ENCODE measurements at regions not wholly inside any gene's neighbourhood (a gene's known extent, or its start where the extent isn't known, plus 50 kb on each side); places are given as distances from the start of the nearest gene placed in this dataset.

- H3K36me3 ChIP-seq, result no peaks in the 10 kb centered on the region
- 60 to 80% methylated on average over 1 of the region's 1 CpG for WGBS, 2 donors
- H3K4me1 ChIP-seq, result no peaks in the 10 kb centered on the region
- DNase-seq (ENCODE audit: low spot score in 2 of 2), result no peak
- no peaks in the 10 kb centered on the region for H3K9me3 ChIP-seq
- no peak for TF ChIP-seq EP300 (IDR thresholded peaks at IDR 0.05)
- TF ChIP-seq CTCF (IDR thresholded peaks at IDR 0.05), result no peak
- TF ChIP-seq POLR2A (IDR thresholded peaks at IDR 0.05), result no peak
- no peak overlapping the region for H3K27ac ChIP-seq
- H3K27me3 ChIP-seq, result no peaks in the 10 kb centered on the region
- H3K4me3 ChIP-seq, result no peak overlapping the region
These were observed 1920.9 kb upstream of the PCDH20 start for GRCh38 chr13:63336549-63336948.

- Histone ChIP-seq H3K9me3 (no peaks in the 10 kb centered on the region), H3K27ac (no peak overlapping the region), H3K27me3 (no peaks in the 10 kb centered on the region), H3K4me3 (no peak overlapping the region), H3K36me3 (no peaks in the 10 kb centered on the region), H3K4me1 (no peaks in the 10 kb centered on the region)
- no peak for TF ChIP-seq CTCF (IDR thresholded peaks at IDR 0.05)
- WGBS, 2 donors, result 36 to 72% methylated on average over 1 of the region's 1 CpG
- no peak for DNase-seq (ENCODE audit: low spot score in 2 of 2)
These were observed 1911.9 kb upstream of the PCDH20 start for GRCh38 chr13:63327584-63327983.

GRCh38 chr13:63323441-63323840 is 1907.8 kb upstream of the PCDH20 start:
- Histone ChIP-seq H3K36me3 (no peaks in the 10 kb centered on the region), H3K4me1 (no peaks in the 10 kb centered on the region), H3K9me3 (no peaks in the 10 kb centered on the region), H3K27ac (no peak overlapping the region), H3K27me3 (no peaks in the 10 kb centered on the region), H3K4me3 (no peak overlapping the region)
- 58 to 61% methylated on average over 2 of the region's 2 CpGs for WGBS, 2 donors
- TF ChIP-seq CTCF (IDR thresholded peaks at IDR 0.05) (no peak), POLR2A (IDR thresholded peaks at IDR 0.05) (no peak), EP300 (IDR thresholded peaks at IDR 0.05) (no peak)
- no peak for DNase-seq (ENCODE audit: low spot score in 2 of 2)

GRCh38 chr13:63311587-63311986 is 1895.9 kb upstream of the PCDH20 start:
- Histone ChIP-seq H3K4me3 (no peak overlapping the region), H3K4me1 (no peaks in the 10 kb centered on the region), H3K27ac (no peak overlapping the region), H3K36me3 (no peaks in the 10 kb centered on the region), H3K27me3 (no peaks in the 10 kb centered on the region), H3K9me3 (no peaks in the 10 kb centered on the region)
- 80% methylated on average over 1 of the region's 1 CpG for WGBS, 2 donors
- DNase-seq (ENCODE audit: low spot score in 2 of 2), result no peak
- TF ChIP-seq POLR2A (IDR thresholded peaks at IDR 0.05), result no peak
- no peak for TF ChIP-seq EP300 (IDR thresholded peaks at IDR 0.05)
- no peak for TF ChIP-seq CTCF (IDR thresholded peaks at IDR 0.05)

- 74 to 78% methylated on average over 5 of the region's 5 CpGs for WGBS, 2 donors
- Histone ChIP-seq H3K4me1 (no peaks in the 10 kb centered on the region), H3K27ac (no peak overlapping the region), H3K9me3 (peaks cover 0 to 4% (median 0%) of the 10 kb centered on the region in 4 donors), H3K27me3 (no peaks in the 10 kb centered on the region), H3K36me3 (no peaks in the 10 kb centered on the region), H3K4me3 (no peak overlapping the region)
- no peak for TF ChIP-seq CTCF (IDR thresholded peaks at IDR 0.05)
- TF ChIP-seq POLR2A (IDR thresholded peaks at IDR 0.05), result no peak
- no peak for TF ChIP-seq EP300 (IDR thresholded peaks at IDR 0.05)
- no peak for DNase-seq (ENCODE audit: low spot score in 2 of 2)
These were observed 1893.0 kb upstream of the PCDH20 start for GRCh38 chr13:63308549-63309165.
